ENCODE measurements at regions not wholly inside any gene's neighbourhood (a gene's known extent, or its start where the extent isn't known, plus 50 kb on each side); places are given as distances from the start of the nearest gene placed in this dataset.

- TF ChIP-seq CTCF (conservative IDR thresholded peaks at IDR 0.05 in 1 of 2, IDR thresholded peaks at IDR 0.05 in 1 of 2; ENCODE audit: extremely low read depth in 1 of 2, insufficient read depth in 1 of 2, low read depth in 1 of 2, low read length in 2 of 2) (no peak), EZH2 (IDR thresholded peaks at IDR 0.05; ENCODE audit: borderline replicate concordance, low read length) (no peak)
These were observed 325.6 kb upstream of the MTNR1B start for GRCh38 chr11:92643827-92644226.
